IMR-90 (cell line): ENCODE measurements at regions not wholly inside any gene's neighbourhood (a gene's known extent, or its start where the extent isn't known, plus 50 kb on each side); places are given as distances from the start of the nearest gene placed in this dataset.

Source experiments
- ATAC-seq: fragments of 200-7000 bp; cut with Tn5 transposase; 2 replicates; pipeline ENCODE4 v1.9.1; 2020; ENCODE audit warnings: low read depth, mild to moderate bottlenecking, moderate library complexity
- BruUV-seq: library from RNA; stranded (reverse); fragments of 400-500 nt; replicated peaks from 2 replicates; lab custom pipeline; 2021; lab: Mats Ljungman, UMichigan
- CTCF ChIA-PET: fragments of 300-600 bp; formaldehyde crosslinking; extraction: SDS; loops from one replicate; lab custom pipeline; 2021; ENCODE audit warnings: antibody characterized with exemption; lab: Yijun Ruan, JAX
- POLR2A ChIA-PET: fragments of 300-600 bp; sonication (Branson Sonifier 250); formaldehyde crosslinking; loops from one replicate; lab custom pipeline; 2022; ENCODE audit warnings: antibody characterized with exemption; ENCODE audit not compliant: unreplicated experiment; lab: Charles Lee
- DNase-seq: peaks from one replicate; pipeline ENCODE4 v3.0.0; 2013
- H2AFZ ChIP-seq: replicated peaks from 2 replicates; pipeline ENCODE3; 2013; ENCODE audit warnings: low read length, mild to moderate bottlenecking; ENCODE audit not compliant: poor library complexity
- H2AK5ac ChIP-seq: 2 replicates; pipeline ENCODE4 v1.6.1; 2013; ENCODE audit warnings: low read depth, low read length, inconsistent platforms
- H2AK9ac ChIP-seq: replicated peaks from 2 replicates; pipeline ENCODE3; 2013; ENCODE audit warnings: mild to moderate bottlenecking, low read depth, low read length, moderate library complexity; ENCODE audit not compliant: poor library complexity
- H2BK120ac ChIP-seq: 2 replicates; pipeline ENCODE4 v1.6.1; 2013; ENCODE audit warnings: low read depth, low read length, inconsistent platforms
- H2BK15ac ChIP-seq: 3 replicates; pipeline ENCODE4 v1.6.1; 2013; ENCODE audit warnings: low read depth, low read length, inconsistent platforms
- H2BK20ac ChIP-seq: 2 replicates; pipeline ENCODE4 v1.6.1; 2013; ENCODE audit warnings: low read depth, mild to moderate bottlenecking, inconsistent platforms, low read length, moderate library complexity
- H2BK5ac ChIP-seq: 2 replicates; pipeline ENCODE4 v1.6.1; 2013; ENCODE audit warnings: mild to moderate bottlenecking, low read depth, low read length, inconsistent platforms; ENCODE audit not compliant: poor library complexity, severe bottlenecking
- H3K14ac ChIP-seq: replicated peaks from 2 replicates; pipeline ENCODE4 v1.6.1; 2013; ENCODE audit warnings: low read depth, low read length, inconsistent platforms
- H3K18ac ChIP-seq: 2 replicates; pipeline ENCODE4 v1.6.1; 2013; ENCODE audit warnings: low read depth, low read length, control low read depth
- H3K23ac ChIP-seq: 2 replicates; pipeline ENCODE4 v1.6.1; 2013; ENCODE audit warnings: low read depth, low read length, inconsistent platforms
- H3K27ac ChIP-seq: 2 replicates; pipeline ENCODE4 v1.5.1; 2013; ENCODE audit warnings: mild to moderate bottlenecking, control low read depth, low read length; ENCODE audit not compliant: insufficient read depth
- H3K27me3 ChIP-seq: 2 replicates; pipeline ENCODE4 v1.6.1; 2013; ENCODE audit warnings: low read length; ENCODE audit not compliant: control insufficient read depth, insufficient read depth
- H3K36me3 ChIP-seq: 2 replicates; pipeline ENCODE4 v1.6.1; 2013; ENCODE audit warnings: low read length, mixed read lengths; ENCODE audit not compliant: control insufficient read depth, insufficient read depth
- H3K4ac ChIP-seq: 2 replicates; pipeline ENCODE4 v1.6.1; 2013; ENCODE audit warnings: low read depth, low read length, inconsistent platforms
- H3K4me1 ChIP-seq: 2 replicates; pipeline ENCODE4 v1.6.1; 2013; ENCODE audit warnings: low read length, mixed read lengths; ENCODE audit not compliant: control insufficient read depth, insufficient read depth
- H3K4me2 ChIP-seq: 2 replicates; pipeline ENCODE4 v1.6.1; 2013; ENCODE audit warnings: low read depth, mild to moderate bottlenecking, control low read depth, low read length, moderate library complexity
- H3K4me3 ChIP-seq: 2 replicates; pipeline ENCODE4 v1.5.1; 2013; ENCODE audit warnings: low read depth, mild to moderate bottlenecking, control low read depth, low read length, moderate library complexity; ENCODE audit not compliant: insufficient read depth
- H3K56ac ChIP-seq: 2 replicates; pipeline ENCODE4 v1.6.1; 2013; ENCODE audit warnings: low read length, inconsistent platforms; ENCODE audit not compliant: insufficient read depth; ENCODE audit errors: extremely low read depth
- H3K79me1 ChIP-seq, 2 experiments: 2 replicates each; pipeline ENCODE4 v1.6.1; 2013; ENCODE audit warnings: low read length in 2 of 2, inconsistent platforms in 1 of 2, low read depth in 1 of 2
- H3K9ac ChIP-seq: 2 replicates; pipeline ENCODE4 v1.6.1; 2013; ENCODE audit warnings: low read depth, low read length, control low read depth
- H3K9me1 ChIP-seq: 2 replicates; pipeline ENCODE4 v1.6.1; 2013; ENCODE audit warnings: low read length, inconsistent platforms; ENCODE audit not compliant: insufficient read depth
- H3K9me3 ChIP-seq: 2 replicates; pipeline ENCODE4 v1.6.1; 2013; ENCODE audit warnings: low read length; ENCODE audit not compliant: control insufficient read depth, insufficient read depth
- H4K20me1 ChIP-seq: 2 replicates; pipeline ENCODE4 v1.6.1; 2013; ENCODE audit warnings: low read length, inconsistent platforms; ENCODE audit not compliant: insufficient read depth
- H4K5ac ChIP-seq: 2 replicates; pipeline ENCODE4 v1.6.1; 2013; ENCODE audit warnings: mild to moderate bottlenecking, low read depth, low read length, control low read depth
- H4K8ac ChIP-seq, 2 experiments: 2 replicates each; pipeline ENCODE4 v1.6.1; 2013; ENCODE audit warnings: low read depth in 2 of 2, low read length in 2 of 2, control low read depth in 1 of 2, inconsistent platforms in 1 of 2
- H4K91ac ChIP-seq: 2 replicates; pipeline ENCODE4 v1.6.1; 2013; ENCODE audit warnings: low read depth, low read length, inconsistent platforms; ENCODE audit not compliant: insufficient read depth
- BHLHE40 ChIP-seq: fragments of 150-350 bp; IDR thresholded peaks from 2 replicates; pipeline ENCODE4 v1.6.1; 2016; ENCODE audit warnings: mild to moderate bottlenecking, low read depth, low read length
- CHD1 ChIP-seq: IDR thresholded peaks from 2 replicates; pipeline ENCODE4 v1.6.1; 2012; ENCODE audit warnings: low read depth, low read length, improper control_type of control experiment
- FOS ChIP-seq: fragments of 150-350 bp; IDR thresholded peaks from 2 replicates; pipeline ENCODE4 v1.6.1; 2016; ENCODE audit warnings: low read depth, low read length
- NFE2L2 ChIP-seq: fragments of 150-350 bp; IDR thresholded peaks from 2 replicates; pipeline ENCODE4 v1.6.1; 2016; ENCODE audit warnings: low read depth, mild to moderate bottlenecking, low read length
- RAD21 ChIP-seq: IDR thresholded peaks from 2 replicates; pipeline ENCODE4 v1.6.1; 2012; ENCODE audit warnings: low read length, improper control_type of control experiment
- RFX5 ChIP-seq: IDR thresholded peaks from 2 replicates; pipeline ENCODE4 v1.8.0; 2012; ENCODE audit warnings: low read depth, mild to moderate bottlenecking, low read length, moderate library complexity
- WGBS, 2 experiments: methylation state at CpG; one replicate each; pipeline versions ENCODE4 v1.1.5 to v1.1.7; 2013; ENCODE audit warnings: missing lambda C conversion rate in 2 of 2; ENCODE audit not compliant: insufficient read length in 1 of 2; ENCODE audit errors: extremely low coverage in 2 of 2; 5-methylcytosine and 5-hydroxymethylcytosine counted together
- dilution Hi-C: fragments of 300-500 bp; cut with HindIII; formaldehyde crosslinking; loops from one replicate; pipeline ENCODE4 v1.14.3; 2018; ENCODE audit warnings: low sequenced_read_pairs; ENCODE audit not compliant: unreplicated experiment
- in situ Hi-C: fragments of 300-500 bp; cut with MboI; formaldehyde crosslinking; loops from 3 replicates; pipeline ENCODE4 v1.14.3; 2019; ENCODE audit warnings: low sequenced_read_pairs, inconsistent platforms, mixed read lengths
- intact Hi-C: fragments of 100-400 bp; cut with micrococcal nuclease; formaldehyde crosslinking; loops from 2 replicates; pipeline ENCODE4 v1.10.0; 2022
- TF ChIP-seq, protein P1 (sequence below): conservative IDR thresholded peaks from 2 replicates; pipeline ENCODE4 v1.5.1; 2012; ENCODE audit warnings: mild to moderate bottlenecking, low read depth, low read length, improper control_type of control experiment

DNA sequence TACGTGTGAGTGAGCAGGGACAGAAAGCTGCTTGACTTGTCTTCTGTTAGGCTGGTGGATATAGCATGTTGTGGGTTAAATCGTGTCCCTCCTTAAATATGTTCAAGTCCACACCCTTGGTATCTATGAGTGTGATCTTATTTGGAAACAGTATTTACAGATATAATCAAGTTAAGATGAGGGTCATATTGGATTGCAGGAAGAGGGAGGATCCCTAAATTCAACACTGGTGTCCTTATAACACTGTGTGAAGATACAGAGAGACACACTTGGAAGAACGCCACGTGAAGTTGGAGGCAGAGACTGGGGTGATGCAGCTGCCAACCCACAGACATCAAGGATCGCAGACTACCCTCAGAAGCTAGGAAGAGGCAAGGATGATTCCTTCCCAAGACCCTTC is 275.2 kb upstream of the SSTR1 start:
- no peaks in the 10 kb centered on the region; the same call in 1 of the 2 replicates for H3K27me3 ChIP-seq
- no peak overlapping the region for H4K5ac ChIP-seq
- H3K79me1 ChIP-seq, result no peaks in the 10 kb centered on the region
- H2AK5ac ChIP-seq, result no peak overlapping the region
- no peak overlapping the region for H3K14ac ChIP-seq
- no peaks in the 10 kb centered on the region for H4K20me1 ChIP-seq
- H3K36me3 ChIP-seq, result no peaks in the 10 kb centered on the region
- no peak overlapping the region for H3K9ac ChIP-seq
- no peak overlapping the region for H2AK9ac ChIP-seq
- H3K9me3 ChIP-seq, result no peaks in the 10 kb centered on the region
- no peak overlapping the region for H3K27ac ChIP-seq
- no peak overlapping the region for H3K4me3 ChIP-seq
- H2AFZ ChIP-seq, result no peak overlapping the region
- H4K8ac ChIP-seq, result no peak overlapping the region
- H2BK15ac ChIP-seq, result no peak overlapping the region
- H3K18ac ChIP-seq, result no peak overlapping the region
- ChIA-PET POLR2A (no interaction called here), CTCF (no interaction called here)
- dilution Hi-C loops (no loop called here), intact Hi-C loops (no loop called here), in situ Hi-C loops (no loop called here)
- H2BK20ac ChIP-seq, result no peak overlapping the region
- H4K91ac ChIP-seq, result no peak overlapping the region
- H3K23ac ChIP-seq, result no peak overlapping the region
- ATAC-seq, result no peak
- H3K4ac ChIP-seq, result no peak overlapping the region
- no peak overlapping the region for H2BK120ac ChIP-seq
- TF ChIP-seq, protein P1, sequence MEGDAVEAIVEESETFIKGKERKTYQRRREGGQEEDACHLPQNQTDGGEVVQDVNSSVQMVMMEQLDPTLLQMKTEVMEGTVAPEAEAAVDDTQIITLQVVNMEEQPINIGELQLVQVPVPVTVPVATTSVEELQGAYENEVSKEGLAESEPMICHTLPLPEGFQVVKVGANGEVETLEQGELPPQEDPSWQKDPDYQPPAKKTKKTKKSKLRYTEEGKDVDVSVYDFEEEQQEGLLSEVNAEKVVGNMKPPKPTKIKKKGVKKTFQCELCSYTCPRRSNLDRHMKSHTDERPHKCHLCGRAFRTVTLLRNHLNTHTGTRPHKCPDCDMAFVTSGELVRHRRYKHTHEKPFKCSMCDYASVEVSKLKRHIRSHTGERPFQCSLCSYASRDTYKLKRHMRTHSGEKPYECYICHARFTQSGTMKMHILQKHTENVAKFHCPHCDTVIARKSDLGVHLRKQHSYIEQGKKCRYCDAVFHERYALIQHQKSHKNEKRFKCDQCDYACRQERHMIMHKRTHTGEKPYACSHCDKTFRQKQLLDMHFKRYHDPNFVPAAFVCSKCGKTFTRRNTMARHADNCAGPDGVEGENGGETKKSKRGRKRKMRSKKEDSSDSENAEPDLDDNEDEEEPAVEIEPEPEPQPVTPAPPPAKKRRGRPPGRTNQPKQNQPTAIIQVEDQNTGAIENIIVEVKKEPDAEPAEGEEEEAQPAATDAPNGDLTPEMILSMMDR, result no peak
- TF ChIP-seq RAD21 (no peak), CHD1 (no peak), BHLHE40 (no peak), FOS (no peak), NFE2L2 (no peak), RFX5 (no peak)
- no TSS peak for BruUV-seq
- no peak for DNase-seq
- no CpG with 5 or more reads among the region's 5 CpGs for WGBS, 2 experiments
- H3K56ac ChIP-seq, result no peak overlapping the region
- H2BK5ac ChIP-seq, result no peak overlapping the region
- H3K9me1 ChIP-seq, result no peaks in the 10 kb centered on the region
- no peak overlapping the region for H3K4me2 ChIP-seq
- H3K4me1 ChIP-seq, result no peaks in the 10 kb centered on the region
